ENCODE measurements at regions not wholly inside any gene's neighbourhood (a gene's known extent, or its start where the extent isn't known, plus 50 kb on each side); places are given as distances from the start of the nearest gene placed in this dataset.

DNA sequence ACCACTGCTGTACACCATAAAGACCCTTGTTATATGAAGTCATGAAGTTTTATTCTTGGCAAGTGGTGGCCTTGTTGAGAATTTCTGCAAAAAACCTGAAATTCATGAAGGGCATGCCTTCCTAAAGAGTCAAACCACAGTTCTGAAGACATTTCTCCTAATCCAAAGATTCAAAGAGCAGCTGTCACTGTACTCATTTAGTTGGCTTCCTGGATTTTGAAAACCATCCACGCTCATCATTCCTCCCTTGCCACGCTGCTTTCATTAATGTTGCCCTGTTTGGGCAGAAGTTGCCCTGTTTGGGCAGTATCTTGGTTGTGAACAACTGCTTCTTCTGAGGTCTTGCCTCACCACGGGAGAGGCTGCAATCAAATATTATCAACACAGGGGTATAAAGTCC is 560.3 kb upstream of the TLE4 start:
- TF ChIP-seq EZH2 (IDR thresholded peaks at IDR 0.05; ENCODE audit: insufficient read depth, poor library complexity, severe bottlenecking), result no peak
- TF ChIP-seq EZH2phosphoT487 (IDR thresholded peaks at IDR 0.05; ENCODE audit: insufficient read depth, low read depth), result no peak

Measured in GM23248 (cell line).